ENCODE measurements at regions not wholly inside any gene's neighbourhood (a gene's known extent, or its start where the extent isn't known, plus 50 kb on each side); places are given as distances from the start of the nearest gene placed in this dataset.

DNA sequence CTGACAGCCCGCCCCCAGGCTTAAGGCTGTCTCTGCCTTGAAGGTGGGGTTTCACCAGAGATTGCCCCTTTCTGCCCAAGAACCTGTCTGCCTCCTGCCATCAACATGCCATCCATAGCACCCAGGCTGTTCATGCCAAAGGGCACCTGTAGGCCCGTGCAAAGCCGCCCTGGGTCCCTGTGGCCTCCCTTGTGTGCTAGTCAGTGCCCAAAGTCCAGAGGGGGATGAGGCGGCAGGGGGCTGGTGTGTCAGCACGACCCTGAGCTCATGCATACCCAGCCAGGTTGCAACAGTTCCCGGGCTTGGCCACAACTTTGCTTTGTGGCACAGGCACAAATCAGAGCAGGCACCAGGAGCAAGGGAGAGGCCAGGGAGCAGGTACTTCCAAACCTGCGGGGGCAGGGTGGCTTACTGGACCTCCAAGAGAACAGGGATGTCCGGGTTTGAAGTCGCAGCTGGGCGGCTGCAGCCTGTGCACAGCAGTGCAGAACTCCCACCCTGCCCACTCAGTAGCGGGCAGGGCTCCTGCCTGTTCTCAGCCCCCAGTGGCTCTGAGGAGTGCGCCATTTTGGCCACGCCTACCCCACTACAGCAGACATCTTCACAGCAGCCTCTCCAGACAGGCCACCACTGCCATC, 671.1 kb upstream of the GRM3 start:
- TF ChIP-seq, protein P1, sequence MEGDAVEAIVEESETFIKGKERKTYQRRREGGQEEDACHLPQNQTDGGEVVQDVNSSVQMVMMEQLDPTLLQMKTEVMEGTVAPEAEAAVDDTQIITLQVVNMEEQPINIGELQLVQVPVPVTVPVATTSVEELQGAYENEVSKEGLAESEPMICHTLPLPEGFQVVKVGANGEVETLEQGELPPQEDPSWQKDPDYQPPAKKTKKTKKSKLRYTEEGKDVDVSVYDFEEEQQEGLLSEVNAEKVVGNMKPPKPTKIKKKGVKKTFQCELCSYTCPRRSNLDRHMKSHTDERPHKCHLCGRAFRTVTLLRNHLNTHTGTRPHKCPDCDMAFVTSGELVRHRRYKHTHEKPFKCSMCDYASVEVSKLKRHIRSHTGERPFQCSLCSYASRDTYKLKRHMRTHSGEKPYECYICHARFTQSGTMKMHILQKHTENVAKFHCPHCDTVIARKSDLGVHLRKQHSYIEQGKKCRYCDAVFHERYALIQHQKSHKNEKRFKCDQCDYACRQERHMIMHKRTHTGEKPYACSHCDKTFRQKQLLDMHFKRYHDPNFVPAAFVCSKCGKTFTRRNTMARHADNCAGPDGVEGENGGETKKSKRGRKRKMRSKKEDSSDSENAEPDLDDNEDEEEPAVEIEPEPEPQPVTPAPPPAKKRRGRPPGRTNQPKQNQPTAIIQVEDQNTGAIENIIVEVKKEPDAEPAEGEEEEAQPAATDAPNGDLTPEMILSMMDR (IDR thresholded peaks at IDR 0.05) = no peak
- TF ChIP-seq POLR2AphosphoS5 (IDR thresholded peaks at IDR 0.05) = no peak
- TF ChIP-seq POLR2A (IDR thresholded peaks at IDR 0.05) = no peak

Measured in breast epithelium (tissue), 3 donors.